H1 (cell line): ENCODE measurements at regions not wholly inside any gene's neighbourhood (a gene's known extent, or its start where the extent isn't known, plus 50 kb on each side); places are given as distances from the start of the nearest gene placed in this dataset.

ENCODE experiments used
- EZH2 ChIP-seq: fragments of 200-600 bp; sonication (generic); IDR thresholded peaks from 2 replicates; pipeline ENCODE4 v1.7.1; 2012; ENCODE audit warnings: low read depth, mild to moderate bottlenecking, moderate library complexity, low read length, inconsistent platforms; ENCODE audit not compliant: severe bottlenecking
- KDM4A ChIP-seq: IDR thresholded peaks from one replicate; pipeline ENCODE4 v1.7.1; 2012; ENCODE audit warnings: low read depth, mild to moderate bottlenecking, moderate library complexity, low read length, inconsistent platforms; ENCODE audit not compliant: severe bottlenecking
- RAD21 ChIP-seq, 2 experiments: IDR thresholded peaks in 1 of 2; conservative IDR thresholded peaks in 1 of 2; 2 replicates each; pipeline ENCODE4 v1.6.1; 2011; ENCODE audit warnings: low read depth in 2 of 2, low read length in 2 of 2, improper control_type of control experiment in 1 of 2, inconsistent platforms in 1 of 2, mild to moderate bottlenecking in 1 of 2, moderate library complexity in 1 of 2
- RFX5 ChIP-seq: IDR thresholded peaks from 2 replicates; pipeline ENCODE4 v1.6.1; 2011; ENCODE audit warnings: low read depth, low read length, improper control_type of control experiment, borderline replicate concordance
- SIX5 ChIP-seq: IDR thresholded peaks from 2 replicates; pipeline ENCODE4 v1.6.1; 2011; ENCODE audit warnings: mild to moderate bottlenecking, low read depth, low read length
- TBP ChIP-seq: IDR thresholded peaks from 2 replicates; pipeline ENCODE4 v1.6.1; 2011; ENCODE audit warnings: low read depth, low read length, improper control_type of control experiment
- TEAD4 ChIP-seq: IDR thresholded peaks from 2 replicates; pipeline ENCODE4 v1.6.1; 2012; ENCODE audit warnings: low read depth, low read length, inconsistent platforms, mixed read lengths
- TF ChIP-seq, protein P1 (sequence below), 3 experiments: IDR thresholded peaks; 1 replicate in 2 of 3; 2 replicates in 1 of 3; pipeline versions ENCODE4 v1.5.1 to v1.6.1; 2011; ENCODE audit warnings: low read length in 3 of 3, mild to moderate bottlenecking in 3 of 3, inconsistent platforms in 2 of 3, low read depth in 1 of 3, moderate library complexity in 1 of 3; ENCODE audit not compliant: insufficient read depth in 1 of 3; ENCODE audit errors: control extremely low read depth in 1 of 3

GRCh38 chr1:29743264-29743663, 506.9 kb downstream of the PTPRU start:
- no peak for TF ChIP-seq TBP
- TF ChIP-seq RAD21 (IDR thresholded peaks at IDR 0.05 in 1 of 2, conservative IDR thresholded peaks at IDR 0.05 in 1 of 2; ENCODE audit: low read depth in 2 of 2, low read length in 2 of 2) = no peak
- TF ChIP-seq KDM4A = no peak
- TF ChIP-seq, protein P1, sequence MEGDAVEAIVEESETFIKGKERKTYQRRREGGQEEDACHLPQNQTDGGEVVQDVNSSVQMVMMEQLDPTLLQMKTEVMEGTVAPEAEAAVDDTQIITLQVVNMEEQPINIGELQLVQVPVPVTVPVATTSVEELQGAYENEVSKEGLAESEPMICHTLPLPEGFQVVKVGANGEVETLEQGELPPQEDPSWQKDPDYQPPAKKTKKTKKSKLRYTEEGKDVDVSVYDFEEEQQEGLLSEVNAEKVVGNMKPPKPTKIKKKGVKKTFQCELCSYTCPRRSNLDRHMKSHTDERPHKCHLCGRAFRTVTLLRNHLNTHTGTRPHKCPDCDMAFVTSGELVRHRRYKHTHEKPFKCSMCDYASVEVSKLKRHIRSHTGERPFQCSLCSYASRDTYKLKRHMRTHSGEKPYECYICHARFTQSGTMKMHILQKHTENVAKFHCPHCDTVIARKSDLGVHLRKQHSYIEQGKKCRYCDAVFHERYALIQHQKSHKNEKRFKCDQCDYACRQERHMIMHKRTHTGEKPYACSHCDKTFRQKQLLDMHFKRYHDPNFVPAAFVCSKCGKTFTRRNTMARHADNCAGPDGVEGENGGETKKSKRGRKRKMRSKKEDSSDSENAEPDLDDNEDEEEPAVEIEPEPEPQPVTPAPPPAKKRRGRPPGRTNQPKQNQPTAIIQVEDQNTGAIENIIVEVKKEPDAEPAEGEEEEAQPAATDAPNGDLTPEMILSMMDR (IDR thresholded peaks at IDR 0.05; ENCODE audit: control extremely low read depth in 1 of 3, insufficient read depth in 1 of 3, low read depth in 1 of 3, low read length in 3 of 3) = no peak
- no peak for TF ChIP-seq RFX5
- TF ChIP-seq TEAD4 = no peak
- no peak for TF ChIP-seq SIX5
- TF ChIP-seq EZH2 = no peak
